SK-N-SH (cell line): ENCODE measurements at regions not wholly inside any gene's neighbourhood (a gene's known extent, or its start where the extent isn't known, plus 50 kb on each side); places are given as distances from the start of the nearest gene placed in this dataset.

Experiments used
- CTCF ChIA-PET: fragments of 300-600, 350-600 bp; formaldehyde crosslinking; extraction: SDS; loops from one replicate; lab custom pipeline; 2021; lab: Yijun Ruan, JAX
- POLR2A ChIA-PET: fragments of 350-600 bp; sonication (Branson Sonifier 250); formaldehyde crosslinking; extraction: SDS; loops from one replicate; lab custom pipeline; 2020; ENCODE audit warnings: antibody characterized with exemption, inconsistent platforms; lab: Yijun Ruan, JAX
- DNase-seq: peaks from one replicate; pipeline ENCODE4 v3.0.0; 2012
- H2AFZ ChIP-seq: fragments of 200-600 bp; sonication (generic); 2 replicates; pipeline ENCODE4 v1.8.1; 2016; ENCODE audit warnings: antibody characterized with exemption, mild to moderate bottlenecking, low read depth
- H3F3A ChIP-seq: fragments of 200-600 bp; sonication (generic); replicated peaks from 2 replicates; pipeline ENCODE3; 2016; ENCODE audit warnings: antibody characterized with exemption, mild to moderate bottlenecking; ENCODE audit not compliant: insufficient read depth
- H3K27ac ChIP-seq, 2 experiments: fragments of 200-500 bp in 1 of 2; fragments of 200-600 bp in 1 of 2; sonication (Bioruptor generic) in 1 of 2; sonication (generic), shearing (Covaris generic) in 1 of 2; 2 replicates each; pipeline versions ENCODE4 v1.5.1 to v1.6.1; 2014 to 2016; ENCODE audit warnings: low read depth in 2 of 2, inconsistent platforms in 1 of 2, low read length in 1 of 2, mild to moderate bottlenecking in 1 of 2, mixed read lengths in 1 of 2
- H3K27me3 ChIP-seq: fragments of 200-600 bp; sonication (generic), shearing (Covaris generic); 2 replicates; pipeline ENCODE4 v1.6.1; 2016; ENCODE audit warnings: mixed run types; ENCODE audit not compliant: insufficient read depth
- H3K36me3 ChIP-seq, 2 experiments: fragments of 200-500 bp in 1 of 2; fragments of 200-600 bp in 1 of 2; sonication (Bioruptor generic) in 1 of 2; sonication (generic) in 1 of 2; replicated peaks in 1 of 2; 2 replicates each; pipeline versions ENCODE3 to v1.5.1; 2014 to 2016; ENCODE audit warnings: low read length in 1 of 2, mild to moderate bottlenecking in 1 of 2; ENCODE audit not compliant: insufficient read depth in 2 of 2, control insufficient read depth in 1 of 2
- H3K4me1 ChIP-seq, 2 experiments: fragments of 200-500 bp in 1 of 2; fragments of 200-600 bp in 1 of 2; sonication (Bioruptor generic) in 1 of 2; sonication (generic), shearing (Covaris generic) in 1 of 2; 2 replicates each; pipeline versions ENCODE4 v1.5.1 to v1.6.1; 2014 to 2016; ENCODE audit warnings: low read depth in 1 of 2, low read length in 1 of 2, mixed run types in 1 of 2; ENCODE audit not compliant: insufficient read depth in 2 of 2, control insufficient read depth in 1 of 2
- H3K4me2 ChIP-seq: fragments of 200-600 bp; sonication (generic), shearing (Covaris generic); 2 replicates; pipeline ENCODE4 v1.6.1; 2017; ENCODE audit warnings: mixed run types
- H3K4me3 ChIP-seq, 2 experiments: fragments of 200-500 bp in 1 of 2; fragments of 200-600 bp in 1 of 2; sonication (Bioruptor generic) in 1 of 2; sonication (generic), shearing (Covaris generic) in 1 of 2; 2 replicates each; pipeline versions ENCODE4 v1.5.1 to v1.8.1; 2014 to 2016; ENCODE audit warnings: low read depth in 2 of 2, inconsistent platforms in 1 of 2, low read length in 1 of 2, mild to moderate bottlenecking in 1 of 2, mixed read lengths in 1 of 2, moderate library complexity in 1 of 2
- H3K79me2 ChIP-seq: fragments of 200-600 bp; sonication (generic); 2 replicates; pipeline ENCODE4 v1.8.1; 2017; ENCODE audit warnings: mild to moderate bottlenecking; ENCODE audit not compliant: insufficient read depth
- H3K9ac ChIP-seq: fragments of 200-600 bp; sonication (generic); 2 replicates; pipeline ENCODE4 v1.6.1; 2017; ENCODE audit warnings: mixed run types
- H3K9me2 ChIP-seq: fragments of 200-600 bp; sonication (generic); 2 replicates; pipeline ENCODE4 v1.6.1; 2017; ENCODE audit warnings: mixed run types
- H3K9me3 ChIP-seq: fragments of 200-600 bp; sonication (generic); 2 replicates; pipeline ENCODE4 v1.6.1; 2017; ENCODE audit warnings: mixed run types, mild to moderate bottlenecking, moderate library complexity
- H4K20me1 ChIP-seq: fragments of 200-600 bp; sonication (generic); 2 replicates; pipeline ENCODE4 v1.6.1; 2017; ENCODE audit warnings: mild to moderate bottlenecking, mixed run types; ENCODE audit not compliant: insufficient read depth
- ELF1 ChIP-seq: IDR thresholded peaks from 2 replicates; pipeline ENCODE4 v1.4.0; 2012
- EP300 ChIP-seq, 2 experiments: IDR thresholded peaks; 2 replicates each; pipeline versions ENCODE4 v1.4.0 to v1.6.1; 2012; ENCODE audit warnings: borderline replicate concordance in 1 of 2, low read depth in 1 of 2, low read length in 1 of 2
- EZH2phosphoT487 ChIP-seq: fragments of 200-600 bp; sonication (generic); IDR thresholded peaks from 2 replicates; pipeline ENCODE4 v1.6.1; 2017; ENCODE audit warnings: low read depth, mixed run types, mild to moderate bottlenecking, antibody characterized with exemption, moderate library complexity, borderline replicate concordance
- FOXJ3 ChIP-seq: sonication (generic); formaldehyde crosslinking; IDR thresholded peaks from 2 replicates; pipeline ENCODE4 v1.5.1; 2020; ENCODE audit warnings: mild to moderate bottlenecking, missing genetic modification reagents
- FOXM1 ChIP-seq: IDR thresholded peaks from 2 replicates; pipeline ENCODE4 v1.4.0; 2012; ENCODE audit warnings: low read depth, mild to moderate bottlenecking
- GABPA ChIP-seq: IDR thresholded peaks from 2 replicates; pipeline ENCODE4 v1.4.0; 2012; ENCODE audit warnings: low read depth, mild to moderate bottlenecking
- GATA2 ChIP-seq: sonication (generic); formaldehyde crosslinking; IDR thresholded peaks from 2 replicates; pipeline ENCODE4 v1.5.0; 2020; ENCODE audit warnings: mild to moderate bottlenecking, missing genetic modification reagents
- MEF2A ChIP-seq: IDR thresholded peaks from 2 replicates; pipeline ENCODE4 v1.4.0; 2012; ENCODE audit warnings: low read depth, borderline replicate concordance
- NFIC ChIP-seq: IDR thresholded peaks from 2 replicates; pipeline ENCODE4 v1.4.0; 2012; ENCODE audit warnings: borderline replicate concordance
- NRF1 ChIP-seq: IDR thresholded peaks from 2 replicates; pipeline ENCODE4 v1.6.1; 2012; ENCODE audit warnings: low read depth, mild to moderate bottlenecking, low read length
- PBX3 ChIP-seq: IDR thresholded peaks from 2 replicates; pipeline ENCODE4; 2012
- POLR2AphosphoS5 ChIP-seq: IDR thresholded peaks from 2 replicates; pipeline ENCODE4 v1.6.1; 2012; ENCODE audit warnings: low read depth, low read length
- RAD21 ChIP-seq: IDR thresholded peaks from 2 replicates; pipeline ENCODE4 v1.6.1; 2012; ENCODE audit warnings: mild to moderate bottlenecking, low read length
- RCOR1 ChIP-seq: fragments of 150-350 bp; IDR thresholded peaks from 2 replicates; pipeline ENCODE4 v1.6.1; 2017; ENCODE audit warnings: antibody characterized with exemption, low read length
- RXRA ChIP-seq: IDR thresholded peaks from 2 replicates; pipeline ENCODE4 v1.4.0; 2012; ENCODE audit warnings: low read depth, mild to moderate bottlenecking, borderline replicate concordance
- TAF1 ChIP-seq: IDR thresholded peaks from 2 replicates; pipeline ENCODE4 v1.6.1; 2012; ENCODE audit warnings: low read depth, mild to moderate bottlenecking, low read length, moderate library complexity, borderline replicate concordance
- TCF12 ChIP-seq: IDR thresholded peaks from 2 replicates; pipeline ENCODE4 v1.4.0; 2012
- TEAD4 ChIP-seq: IDR thresholded peaks from 2 replicates; pipeline ENCODE4 v1.4.0; 2012; ENCODE audit warnings: mild to moderate bottlenecking, borderline replicate concordance; ENCODE audit not compliant: insufficient read depth
- USF1 ChIP-seq: IDR thresholded peaks from 2 replicates; pipeline ENCODE4 v1.4.0; 2012; ENCODE audit warnings: low read depth, borderline replicate concordance
- USF2 ChIP-seq: fragments of 150-350 bp; IDR thresholded peaks from 2 replicates; pipeline ENCODE4 v1.6.1; 2017; ENCODE audit warnings: antibody characterized with exemption, low read length, low read depth, borderline replicate concordance
- WGBS: methylation state at CpG from one replicate; pipeline ENCODE4 v1.1.6; 2017; ENCODE audit warnings: low lambda C conversion rate; 5-methylcytosine and 5-hydroxymethylcytosine counted together
- TF ChIP-seq, protein P1 (sequence below): IDR thresholded peaks from 2 replicates; pipeline ENCODE4 v1.4.0; 2012; ENCODE audit warnings: low read depth, borderline replicate concordance
- TF ChIP-seq, protein P2 (sequence below): IDR thresholded peaks from 2 replicates; pipeline ENCODE4 v1.4.0; 2012; ENCODE audit warnings: low read depth

- Histone ChIP-seq H3K4me1 (no peaks in the 10 kb centered on the region), H3K79me2 (no peaks in the 10 kb centered on the region), H3F3A (no peaks in the 10 kb centered on the region), H3K27me3 (no peaks in the 10 kb centered on the region), H4K20me1 (no peaks in the 10 kb centered on the region), H3K9me3 (no peaks in the 10 kb centered on the region), H3K27ac (no peak overlapping the region), H3K36me3 (no peaks in the 10 kb centered on the region), H3K9ac (no peak overlapping the region), H2AFZ (no peak overlapping the region), H3K9me2 (no peaks in the 10 kb centered on the region), H3K4me3 (no peak overlapping the region), H3K4me2 (no peak overlapping the region)
- WGBS = 19% methylated on average over 3 of the region's 3 CpGs
- DNase-seq = no peak
- no peak for TF ChIP-seq RCOR1
- no peak for TF ChIP-seq USF1
- no peak for TF ChIP-seq FOXJ3 (CRISPR knock-in tag)
- TF ChIP-seq GATA2 (CRISPR knock-in tag) = no peak
- TF ChIP-seq USF2 = no peak
- TF ChIP-seq FOXM1 = no peak
- no peak for TF ChIP-seq RAD21
- TF ChIP-seq EP300 (IDR thresholded peaks at IDR 0.05; ENCODE audit: borderline replicate concordance in 1 of 2, low read depth in 1 of 2, low read length in 1 of 2) = no peak
- no peak for TF ChIP-seq TCF12
- TF ChIP-seq, protein P1, sequence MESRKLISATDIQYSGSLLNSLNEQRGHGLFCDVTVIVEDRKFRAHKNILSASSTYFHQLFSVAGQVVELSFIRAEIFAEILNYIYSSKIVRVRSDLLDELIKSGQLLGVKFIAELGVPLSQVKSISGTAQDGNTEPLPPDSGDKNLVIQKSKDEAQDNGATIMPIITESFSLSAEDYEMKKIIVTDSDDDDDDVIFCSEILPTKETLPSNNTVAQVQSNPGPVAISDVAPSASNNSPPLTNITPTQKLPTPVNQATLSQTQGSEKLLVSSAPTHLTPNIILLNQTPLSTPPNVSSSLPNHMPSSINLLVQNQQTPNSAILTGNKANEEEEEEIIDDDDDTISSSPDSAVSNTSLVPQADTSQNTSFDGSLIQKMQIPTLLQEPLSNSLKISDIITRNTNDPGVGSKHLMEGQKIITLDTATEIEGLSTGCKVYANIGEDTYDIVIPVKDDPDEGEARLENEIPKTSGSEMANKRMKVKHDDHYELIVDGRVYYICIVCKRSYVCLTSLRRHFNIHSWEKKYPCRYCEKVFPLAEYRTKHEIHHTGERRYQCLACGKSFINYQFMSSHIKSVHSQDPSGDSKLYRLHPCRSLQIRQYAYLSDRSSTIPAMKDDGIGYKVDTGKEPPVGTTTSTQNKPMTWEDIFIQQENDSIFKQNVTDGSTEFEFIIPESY = no peak
- TF ChIP-seq, protein P2, sequence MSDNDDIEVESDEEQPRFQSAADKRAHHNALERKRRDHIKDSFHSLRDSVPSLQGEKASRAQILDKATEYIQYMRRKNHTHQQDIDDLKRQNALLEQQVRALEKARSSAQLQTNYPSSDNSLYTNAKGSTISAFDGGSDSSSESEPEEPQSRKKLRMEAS = no peak
- ChIA-PET CTCF (no interaction called here), POLR2A (no interaction called here)
Measured at GRCh38 chr14:28055008-28055407, 711.6 kb upstream of the FOXG1 start.

- 10% methylated on average over 4 of the region's 4 CpGs for WGBS
- no peak for DNase-seq
- H3F3A ChIP-seq = no peaks in the 10 kb centered on the region
- POLR2A ChIA-PET = no interaction called here
- no peak overlapping the region for H3K9ac ChIP-seq
- H3K79me2 ChIP-seq = no peaks in the 10 kb centered on the region
- no peak overlapping the region for H3K27ac ChIP-seq
- H3K9me3 ChIP-seq = no peaks in the 10 kb centered on the region
- peak overlapping the region; percentile 64 for H3K4me2 ChIP-seq
- H4K20me1 ChIP-seq = no peaks in the 10 kb centered on the region
- H3K27me3 ChIP-seq = no peaks in the 10 kb centered on the region
- no peaks in the 10 kb centered on the region for H3K36me3 ChIP-seq
- CTCF ChIA-PET = no interaction called here
- H3K4me1 ChIP-seq = no peaks in the 10 kb centered on the region
- peak overlapping the region; percentile 39 to 58; a peak in 3 of 4 replicates for H3K4me3 ChIP-seq
- no peaks in the 10 kb centered on the region for H3K9me2 ChIP-seq
- H2AFZ ChIP-seq = peak overlapping the region; percentile 64
- TF ChIP-seq, protein P2 = no peak
- TF ChIP-seq GABPA = no peak
- TF ChIP-seq TAF1 = no peak
- TF ChIP-seq ELF1 = no peak
- no peak for TF ChIP-seq PBX3
- no peak for TF ChIP-seq TEAD4
- no peak for TF ChIP-seq MEF2A
- no peak for TF ChIP-seq NRF1
- no peak for TF ChIP-seq POLR2AphosphoS5
- no peak for TF ChIP-seq EZH2phosphoT487
- no peak for TF ChIP-seq RAD21
- TF ChIP-seq RXRA = no peak
- no peak for TF ChIP-seq NFIC
Measured at GRCh38 chr14:28057359-28058296, 709.0 kb upstream of the FOXG1 start.
